Cerebellar cortex (tissue), 1 donor: ENCODE measurements at regions not wholly inside any gene's neighbourhood (a gene's known extent, or its start where the extent isn't known, plus 50 kb on each side); places are given as distances from the start of the nearest gene placed in this dataset.
"Not testable (repeated sequence)": the region's sequence is repeated elsewhere in the genome, so short reads cannot be mapped to it uniquely, and the experiment has no call there.

Experiments
- DNase-seq: peaks from one replicate; pipeline ENCODE4 v3.0.0-alpha.2; 2015; ENCODE audit warnings: low spot score

DNA sequence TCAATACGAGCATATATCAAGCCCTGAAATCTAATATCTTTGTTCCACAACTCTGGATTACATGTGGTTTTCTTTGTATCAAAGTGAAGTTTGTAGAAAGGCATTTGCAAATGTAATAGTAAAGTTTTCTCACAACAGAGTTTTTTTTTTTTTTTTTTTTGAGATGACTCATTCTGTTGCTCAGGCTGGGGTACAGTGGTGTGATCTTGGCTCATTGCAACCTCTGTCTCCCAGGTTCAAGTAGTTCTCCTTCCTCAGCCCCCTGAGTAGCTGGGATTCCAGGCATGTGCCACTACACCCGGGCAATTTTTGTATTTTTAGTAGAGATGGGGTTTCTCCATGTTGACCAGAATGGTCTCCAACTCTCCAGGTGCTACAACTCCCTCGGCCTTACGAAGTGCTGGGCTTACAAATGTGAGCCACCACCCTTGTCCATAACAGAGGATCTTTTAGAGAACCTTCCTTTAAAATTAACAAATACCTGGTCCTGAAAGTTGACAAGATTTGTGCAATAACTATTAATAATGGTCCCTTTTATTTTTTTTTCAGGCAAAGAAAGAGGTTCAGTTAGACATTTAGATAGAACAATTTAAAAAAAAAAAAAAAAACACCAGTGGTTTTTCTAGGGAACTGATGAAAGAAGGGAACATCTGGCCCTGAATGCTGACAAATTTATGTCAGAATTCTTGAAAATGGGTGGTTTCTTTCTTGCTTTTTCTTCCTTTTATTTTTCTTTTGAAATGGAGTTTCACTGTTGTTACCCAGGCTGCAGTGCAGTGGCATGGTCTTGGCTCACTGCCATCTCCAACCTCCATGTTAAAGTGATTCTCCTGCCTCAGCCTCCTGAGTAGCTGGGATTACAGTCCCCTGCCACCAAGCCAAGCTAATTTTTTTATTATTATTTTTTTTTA is 278.5 kb downstream of the RPS4Y2 start:
- DNase-seq: no peak

DNA sequence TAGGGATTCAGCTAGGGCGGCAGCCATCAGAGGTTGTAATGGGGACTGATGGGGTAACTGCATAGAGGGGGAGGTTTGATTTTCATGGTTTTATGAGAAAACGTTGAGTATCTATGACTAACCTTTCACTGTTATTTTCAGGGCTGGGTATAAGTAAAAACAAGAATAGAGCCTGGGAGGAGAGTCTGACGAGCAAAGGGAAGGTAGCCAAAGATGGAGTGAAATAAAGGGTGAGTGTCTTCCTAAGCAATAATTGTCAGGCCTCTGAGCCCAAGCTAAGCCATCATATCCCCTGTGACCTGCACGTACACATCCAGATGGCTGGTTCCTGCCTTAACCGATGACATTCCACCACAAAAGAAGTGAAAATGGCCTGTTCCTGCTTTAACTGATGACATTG is 281.5 kb downstream of the RPS4Y2 start:
- not testable (repeated sequence) for DNase-seq

DNA sequence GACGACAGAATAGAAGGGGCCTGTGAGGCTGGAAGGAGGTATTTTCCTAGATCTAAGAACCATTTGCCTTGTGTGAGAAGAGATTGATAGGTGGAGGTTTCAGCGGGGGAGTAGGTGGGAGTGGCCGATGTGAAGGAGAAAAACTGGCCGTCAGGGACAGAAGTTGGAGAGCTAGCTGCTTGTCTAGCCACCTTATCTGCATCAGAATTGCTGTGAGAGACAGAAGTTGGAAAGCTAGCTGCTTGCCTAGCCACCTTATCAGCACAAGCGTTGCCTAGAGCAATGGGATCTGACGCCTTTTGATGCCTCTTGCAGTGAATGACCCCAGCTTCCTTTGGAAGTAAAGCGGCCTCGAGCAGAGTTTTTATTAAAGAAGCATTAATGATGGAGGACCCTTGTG is 283.9 kb downstream of the RPS4Y2 start:
- DNase-seq: no peak

DNA sequence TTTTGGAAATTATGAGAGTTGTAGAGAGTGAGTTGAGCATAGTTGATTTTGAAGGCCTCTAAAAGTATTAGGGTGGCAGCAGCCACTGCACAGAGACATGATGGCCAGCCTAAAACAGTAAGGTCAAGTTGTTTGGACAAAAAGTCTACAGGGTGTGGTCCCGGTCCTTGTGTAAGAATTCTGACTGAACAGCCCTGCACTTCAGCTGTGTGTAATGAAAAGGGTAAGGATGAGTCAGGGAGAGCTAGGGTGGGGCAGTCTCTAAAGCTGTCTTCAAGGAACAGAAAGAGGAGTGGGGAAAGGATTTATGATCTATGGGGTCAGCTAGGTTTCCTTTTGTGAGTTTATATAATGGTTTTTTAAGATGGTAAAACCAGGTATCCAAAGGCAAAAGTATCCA is 284.8 kb downstream of the RPS4Y2 start:
- not testable (repeated sequence) for DNase-seq

DNA sequence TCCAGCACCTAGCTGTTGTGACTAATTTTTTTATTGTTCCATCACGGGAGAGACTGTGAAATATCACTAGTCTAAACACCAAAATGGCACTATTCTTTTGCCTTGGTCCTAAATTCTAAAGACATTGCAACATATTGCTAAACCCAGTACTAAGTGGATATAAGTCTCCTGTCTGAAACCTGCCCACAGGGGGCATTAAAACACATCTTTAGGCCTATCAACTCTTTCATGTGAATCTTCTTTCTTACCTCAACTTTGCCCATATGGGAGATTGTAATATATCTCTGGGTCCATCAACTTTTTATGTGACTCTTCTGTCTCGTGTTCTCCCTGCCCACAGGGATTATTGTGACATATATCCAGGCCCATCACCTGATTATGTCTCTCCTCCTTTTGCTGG is 317.2 kb downstream of the RPS4Y2 start:
- DNase-seq: no peak

DNA sequence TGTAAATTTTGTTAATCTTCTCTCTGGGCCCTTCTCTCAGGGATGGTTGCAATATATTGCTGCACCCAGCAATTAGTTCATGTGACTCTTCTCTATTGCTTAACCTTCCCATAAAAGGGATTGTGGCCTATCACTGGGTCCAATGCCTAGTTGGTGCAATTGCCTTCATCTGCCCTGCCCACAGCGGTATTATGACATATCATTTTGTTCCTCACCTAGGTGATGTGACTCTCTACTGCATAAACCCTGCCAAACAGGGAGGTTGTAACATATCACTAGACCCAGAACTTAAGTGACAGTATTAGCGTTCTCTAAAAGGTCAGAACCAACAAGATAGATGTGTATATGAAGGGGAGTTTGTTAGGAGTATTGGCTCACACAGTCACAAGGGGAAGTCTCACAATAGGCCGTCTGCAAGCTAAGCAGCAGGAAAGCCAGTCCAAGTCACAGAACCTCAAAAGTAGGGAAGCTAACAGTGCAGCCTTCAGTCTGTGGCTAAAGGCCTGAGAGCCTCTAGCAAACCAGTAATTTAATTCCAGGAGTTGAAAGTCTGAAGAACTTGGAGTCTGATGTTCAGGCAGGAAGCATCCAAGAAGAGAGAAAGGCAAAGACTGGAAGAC is 317.8 kb downstream of the RPS4Y2 start:
- DNase-seq: no peak

DNA sequence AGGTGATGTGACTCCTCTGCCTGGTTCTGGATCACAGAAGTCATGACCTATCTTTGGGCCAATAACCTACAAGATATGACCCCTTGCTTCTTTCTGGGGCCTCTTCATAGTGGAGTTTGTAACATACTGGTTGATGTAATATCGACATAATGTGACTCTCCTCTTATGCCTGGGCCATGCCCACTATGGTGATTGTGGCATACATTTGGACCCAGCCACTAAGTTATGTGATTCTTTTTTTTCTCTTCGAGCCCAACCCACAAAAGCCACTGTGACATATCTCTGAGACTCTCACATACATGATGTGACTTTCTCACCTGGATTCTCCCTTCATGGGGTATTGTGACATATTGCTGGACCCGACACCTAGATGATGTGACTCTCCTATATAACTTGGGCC is 319.8 kb downstream of the RPS4Y2 start:
- no peak for DNase-seq

DNA sequence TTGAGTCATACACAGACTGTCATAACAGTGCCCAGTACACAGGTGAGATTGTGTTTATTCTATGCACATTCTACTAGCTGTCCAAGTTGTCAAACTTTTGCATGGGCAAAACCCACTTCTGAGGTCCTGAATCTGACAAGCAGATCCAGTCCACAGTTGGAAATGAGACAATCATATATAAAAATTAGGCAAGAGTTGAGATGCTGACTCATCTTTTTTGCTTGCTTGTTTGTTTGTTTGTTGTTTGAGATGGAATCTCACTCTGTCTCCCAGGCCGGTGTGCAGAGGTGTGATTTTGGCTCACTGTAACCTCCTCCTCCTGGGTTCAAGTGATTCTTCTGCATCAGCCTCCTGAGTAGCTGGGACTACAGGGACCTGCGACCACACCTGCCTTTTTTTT is 323.8 kb downstream of the RPS4Y2 start:
- no peak for DNase-seq

DNA sequence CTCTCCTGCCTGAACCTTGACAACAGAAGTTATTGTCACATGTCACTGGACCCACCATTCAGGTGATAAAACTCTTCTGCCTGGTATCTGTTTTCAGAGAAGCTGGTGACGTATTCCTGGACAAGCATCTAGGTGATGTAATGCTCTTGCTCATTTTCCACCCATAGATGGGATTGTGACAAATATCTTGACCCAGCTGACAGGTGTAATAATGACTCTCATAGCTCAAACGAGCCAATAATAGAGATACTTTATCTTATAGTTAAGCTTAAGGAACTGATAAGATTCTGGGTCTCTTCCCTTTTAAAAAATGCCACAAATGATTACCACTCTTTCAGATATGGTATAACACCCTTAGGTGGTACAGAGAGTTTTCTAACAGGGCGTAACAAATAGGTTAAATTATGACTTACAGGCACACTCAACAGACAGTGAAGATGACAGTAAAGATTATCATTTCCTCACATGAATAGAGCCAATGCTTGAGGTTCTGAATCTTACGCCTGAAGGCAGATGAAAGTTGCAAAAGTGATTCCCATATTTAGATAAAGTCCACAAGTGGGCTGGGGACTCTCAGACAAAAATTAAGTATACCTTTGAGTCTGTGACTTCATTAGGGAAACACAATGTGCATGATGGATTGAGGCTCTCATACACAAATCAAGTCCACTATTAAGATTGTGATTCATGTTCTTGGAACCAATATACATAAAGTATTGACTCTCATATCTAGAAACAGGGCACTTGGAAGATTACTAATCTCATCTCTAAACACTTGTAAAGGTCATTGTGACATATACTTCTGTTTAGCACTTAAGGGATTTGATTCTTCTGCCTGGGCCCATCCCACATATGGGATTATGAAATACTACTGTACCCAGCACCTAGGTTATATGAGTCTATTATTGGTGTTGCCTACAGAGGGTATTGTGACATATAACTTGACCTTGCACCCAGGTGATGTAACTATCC is 326.0 kb downstream of the RPS4Y2 start:
- no peak for DNase-seq

DNA sequence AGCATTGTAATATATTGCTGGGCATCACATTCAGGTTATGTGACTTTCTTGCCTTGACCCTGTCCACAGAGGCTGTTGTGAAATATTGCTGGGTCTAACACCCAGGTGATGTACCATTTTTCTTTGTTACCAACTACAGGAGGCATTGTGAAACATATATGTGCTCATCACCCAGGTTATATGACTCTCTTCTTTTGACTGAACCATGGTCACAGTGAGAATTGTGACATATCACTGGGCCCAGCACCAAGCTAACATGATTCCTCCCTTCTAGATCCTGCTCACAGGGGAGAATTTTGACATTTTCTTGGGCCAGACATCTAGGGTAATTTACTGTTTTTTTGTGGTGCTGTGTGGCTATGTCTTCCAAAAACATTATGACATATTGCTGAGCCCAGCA is 326.7 kb downstream of the RPS4Y2 start:
- no peak for DNase-seq

DNA sequence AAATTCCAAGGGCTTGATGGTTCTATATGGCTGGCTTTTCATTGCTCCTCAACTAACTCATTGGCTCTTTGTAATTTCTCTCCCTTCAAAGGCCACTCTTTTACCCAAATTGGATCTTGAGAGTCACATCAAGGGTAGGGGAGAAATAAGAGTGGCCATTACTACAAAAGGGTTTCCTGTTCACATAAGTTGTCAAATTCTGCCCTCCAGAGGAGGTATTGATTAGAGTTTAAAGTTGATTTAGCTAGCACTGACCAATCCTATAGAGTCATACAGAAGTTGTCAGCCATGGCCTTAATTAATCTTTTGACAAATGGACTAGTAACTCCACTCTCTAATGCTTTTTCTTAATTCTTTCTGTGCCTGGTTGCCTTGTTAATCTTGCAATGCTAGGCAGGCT is 336.0 kb downstream of the RPS4Y2 start:
- DNase-seq: no peak

DNA sequence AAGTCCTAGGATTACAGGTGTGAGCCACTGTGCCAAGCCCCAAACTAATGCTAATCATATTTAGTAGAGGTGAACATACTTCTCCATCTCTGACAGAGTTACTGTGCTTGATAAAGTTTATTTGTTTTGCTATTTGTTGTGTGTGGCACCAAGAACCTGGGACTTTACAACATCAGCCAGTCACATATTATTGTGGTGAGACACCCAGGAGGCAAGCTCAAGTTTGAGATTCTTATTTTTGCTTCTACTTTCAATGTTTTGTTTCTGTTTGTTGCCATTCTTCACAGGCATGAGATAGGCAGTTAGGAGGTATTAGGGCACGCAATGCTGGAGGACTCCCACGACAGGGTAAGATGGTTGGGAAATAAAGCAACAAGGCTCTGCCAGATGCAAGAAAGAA is 346.6 kb downstream of the RPS4Y2 start:
- no peak for DNase-seq

DNA sequence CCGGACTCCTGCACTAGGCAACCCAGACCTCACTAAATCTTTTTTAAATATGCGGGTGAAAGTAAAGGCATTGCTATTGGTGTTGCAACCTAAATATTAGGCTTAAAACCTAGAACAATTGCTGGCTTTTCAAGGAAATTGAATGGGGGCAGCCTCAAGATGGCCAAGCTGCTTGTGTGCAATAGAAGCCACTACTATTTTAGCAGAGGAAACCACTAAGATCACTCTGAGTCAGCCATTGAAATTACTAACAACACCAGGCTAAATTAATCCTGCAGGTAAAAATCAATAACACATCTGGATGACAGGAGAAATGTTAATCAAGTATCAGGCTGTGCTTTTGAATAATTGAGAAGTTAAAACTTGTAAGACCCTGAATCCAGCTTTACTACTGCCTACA is 348.0 kb downstream of the RPS4Y2 start:
- DNase-seq: no peak

DNA sequence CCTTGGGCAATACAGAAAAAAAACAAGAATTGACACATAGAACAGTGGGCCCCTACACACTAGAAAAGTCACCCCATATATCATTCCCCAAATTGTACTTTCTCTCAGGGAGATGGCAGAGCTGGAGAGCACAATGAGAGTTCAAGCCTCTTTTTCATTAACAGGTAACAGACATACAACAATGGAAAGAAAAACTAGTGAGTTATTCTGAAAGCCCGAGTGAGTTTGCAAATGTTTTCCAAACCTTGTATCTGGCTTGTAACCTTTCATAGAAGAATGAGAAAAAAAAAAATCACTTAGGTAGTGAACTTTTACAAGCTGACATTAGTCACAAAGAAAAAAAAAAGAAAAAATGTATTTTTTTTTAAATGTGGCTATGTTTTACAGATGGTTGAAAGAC is 349.6 kb downstream of the RPS4Y2 start:
- DNase-seq: no peak

DNA sequence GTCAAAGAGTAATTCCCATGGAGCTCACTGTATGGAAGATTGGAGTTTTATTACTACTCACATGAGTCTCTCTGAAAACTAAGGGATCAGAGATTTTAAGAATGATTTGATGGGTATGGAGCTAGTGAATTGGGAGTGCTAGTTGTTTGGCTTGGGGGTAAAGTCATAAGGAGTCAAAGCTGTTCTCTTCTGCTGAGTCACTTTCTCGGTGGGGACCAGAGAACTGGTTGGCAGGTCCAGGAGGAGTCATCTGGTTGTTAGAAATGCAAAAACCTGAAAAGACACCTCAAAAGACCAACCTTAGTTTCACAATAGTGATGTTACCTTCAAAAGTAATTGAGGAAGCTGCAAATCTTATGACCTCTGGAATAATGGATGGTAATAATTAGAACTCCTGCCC is 355.4 kb downstream of the RPS4Y2 start:
- DNase-seq: no peak

DNA sequence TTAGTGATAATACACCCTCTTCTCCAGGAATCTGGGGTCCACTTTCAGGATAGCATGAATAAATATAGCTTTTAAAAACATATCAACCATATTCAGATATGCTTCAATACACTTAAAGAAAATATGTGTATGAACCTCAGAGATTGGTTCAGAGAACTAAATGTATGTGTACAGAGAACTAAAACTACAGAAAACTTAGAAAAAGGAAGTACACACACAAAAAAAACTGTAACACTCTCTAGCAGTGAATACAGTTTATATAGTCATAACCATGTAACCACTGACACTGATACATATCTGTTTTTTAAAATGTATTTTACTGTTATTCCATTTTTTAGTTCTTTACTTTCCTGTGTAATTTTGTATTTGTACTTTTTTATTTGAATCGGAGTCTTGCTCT is 365.2 kb downstream of the RPS4Y2 start:
- DNase-seq: no peak

DNA sequence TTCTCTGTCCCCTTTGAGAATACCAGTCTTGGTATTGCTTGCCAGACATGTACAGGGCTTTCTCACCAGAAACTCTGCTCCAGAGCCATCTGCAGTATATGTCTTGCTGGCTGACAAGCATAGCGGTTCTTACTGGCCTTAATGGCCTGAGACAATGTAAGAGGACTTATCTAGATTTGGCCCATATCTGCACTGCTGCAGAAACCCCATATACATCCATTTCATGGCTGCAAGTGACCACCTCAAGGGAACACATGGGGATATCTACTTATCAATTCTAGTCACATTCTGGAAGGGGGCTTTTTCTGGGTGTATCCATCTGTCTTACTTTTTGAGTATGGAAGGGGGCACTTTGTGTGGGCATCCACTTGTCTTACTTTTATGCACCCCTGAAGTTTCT is 375.5 kb upstream of the RBMY1B start:
- no peak for DNase-seq

DNA sequence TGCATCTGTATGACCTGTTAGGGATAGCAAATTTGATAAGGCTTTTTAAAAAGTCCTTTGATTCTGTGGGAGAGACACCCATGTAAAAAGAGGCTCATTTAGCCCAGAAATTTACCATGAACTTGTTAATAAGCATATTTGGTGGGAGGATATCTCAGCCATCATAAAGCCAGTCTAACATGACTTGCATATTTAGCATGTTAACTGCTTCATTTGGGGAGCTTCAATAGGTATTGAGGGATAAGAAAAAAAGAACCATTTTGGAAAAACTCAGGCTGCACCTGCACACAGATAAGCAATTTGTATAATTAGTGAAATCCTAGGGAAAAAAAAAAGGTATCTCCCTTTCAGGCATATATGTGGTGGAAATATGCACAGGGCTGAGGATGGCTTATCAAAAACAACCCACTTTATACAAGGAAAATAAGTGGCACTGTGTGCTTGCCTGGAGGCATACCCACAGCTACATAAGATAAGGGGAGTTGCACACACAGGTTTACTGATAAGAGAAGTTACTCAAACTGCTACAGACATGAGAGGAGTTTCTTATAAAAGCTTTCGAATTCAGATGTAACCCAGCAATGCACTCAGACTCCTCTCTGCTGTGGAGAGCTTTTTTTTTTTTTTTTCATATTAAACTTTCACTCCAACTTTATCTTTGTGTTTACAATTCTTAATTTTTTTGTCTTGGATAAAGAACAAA is 372.9 kb upstream of the RBMY1B start:
- no peak for DNase-seq

DNA sequence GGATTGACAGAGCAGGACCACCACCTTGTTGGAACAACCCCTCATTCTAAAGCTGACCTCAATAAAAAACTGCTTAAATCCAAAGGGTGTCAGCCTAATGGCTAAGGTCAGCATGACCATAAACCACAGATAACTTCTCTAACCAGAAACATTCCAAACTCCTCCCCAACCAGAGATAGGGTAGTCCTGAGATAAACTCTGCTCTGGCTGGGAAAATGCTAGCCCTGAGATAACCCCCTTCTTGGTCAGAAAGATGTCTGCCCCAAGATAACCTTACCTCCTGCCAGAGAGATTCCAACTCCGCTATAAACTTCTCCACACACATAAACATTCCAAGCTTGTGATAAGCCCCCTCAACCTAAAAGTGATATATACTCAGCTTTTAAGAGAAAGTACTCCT is 364.8 kb upstream of the RBMY1B start:
- DNase-seq: no peak

DNA sequence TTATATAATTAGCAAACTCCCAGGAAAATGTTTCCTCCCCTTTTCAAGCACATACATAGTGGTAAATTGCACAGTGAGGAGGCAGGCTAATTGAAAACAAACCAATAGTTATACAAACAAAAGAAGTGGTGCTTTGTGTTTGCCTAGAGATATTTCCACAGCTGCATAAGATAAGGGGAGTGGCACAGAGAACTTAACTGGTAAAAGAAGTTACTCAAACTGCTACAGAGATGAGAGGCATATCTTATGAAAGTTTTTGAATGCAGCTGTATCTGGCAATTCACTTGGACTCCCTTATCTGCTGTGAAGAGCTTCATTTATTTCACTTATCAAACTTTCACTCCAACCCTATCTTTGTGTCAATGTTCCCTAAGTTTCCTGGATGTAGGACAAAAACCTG is 361.2 kb upstream of the RBMY1B start:
- no peak for DNase-seq

DNA sequence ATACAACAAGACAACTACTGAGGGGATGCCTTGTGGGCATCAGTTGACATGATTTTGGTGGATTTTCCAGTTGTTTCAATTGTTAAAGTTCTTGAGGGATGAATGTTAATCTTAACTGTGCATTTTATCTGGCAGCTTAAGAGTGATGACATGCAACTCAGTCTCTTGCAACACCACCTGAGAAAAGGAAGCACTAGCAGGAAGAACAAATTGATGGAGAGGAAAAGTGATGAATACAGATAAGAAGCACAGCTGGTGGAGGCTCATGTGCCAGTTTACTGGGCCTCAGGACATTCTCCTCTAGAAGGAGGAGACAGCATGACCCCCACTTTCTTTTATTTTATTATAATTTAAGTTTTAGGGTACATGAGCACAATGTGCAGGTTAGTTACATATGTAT is 341.3 kb upstream of the RBMY1B start:
- no peak for DNase-seq
